ENCODE measurements at regions not wholly inside any gene's neighbourhood (a gene's known extent, or its start where the extent isn't known, plus 50 kb on each side); places are given as distances from the start of the nearest gene placed in this dataset.

- Histone ChIP-seq H3K4me3 (ENCODE audit: low read length) (no peak overlapping the region), H4K8ac (ENCODE audit: low read depth, low read length) (no peak overlapping the region), H3K18ac (ENCODE audit: low read length) (no peak overlapping the region), H2AK5ac (ENCODE audit: low read length) (no peak overlapping the region), H3K4ac (ENCODE audit: low read depth, low read length) (no peak overlapping the region), H3K9ac (ENCODE audit: low read length) (no peak overlapping the region), H3K36me3 (ENCODE audit: control insufficient read depth, insufficient read depth, low read length) (no peaks in the 10 kb centered on the region), H3K79me1 (ENCODE audit: low read length) (no peaks in the 10 kb centered on the region), H3K79me2 (ENCODE audit: control insufficient read depth, insufficient read depth, low read length) (no peaks in the 10 kb centered on the region), H3K27ac (ENCODE audit: low read depth, low read length) (no peak overlapping the region), H2BK15ac (replicated peaks; ENCODE audit: low read depth) (no peak overlapping the region), H3K4me1 (ENCODE audit: control insufficient read depth, low read depth, low read length) (peaks cover 7% of the 10 kb centered on the region), H2BK5ac (ENCODE audit: low read length) (no peak overlapping the region), H3K4me2 (ENCODE audit: low read length) (no peak overlapping the region), H3K27me3 (ENCODE audit: insufficient read depth, low read length, poor library complexity) (no peaks in the 10 kb centered on the region), H2BK120ac (ENCODE audit: low read depth, low read length) (no peak overlapping the region), H3K23ac (ENCODE audit: low read length) (no peak overlapping the region), H4K5ac (ENCODE audit: low read length) (no peak overlapping the region), H3K56ac (ENCODE audit: low read length) (no peak overlapping the region)
- WGBS (ENCODE audit: extremely low coverage, insufficient coverage, low lambda C conversion rate) = no CpG with 5 or more reads among the region's 14 CpGs
- DNase-seq = no peak
These were observed 61.3 kb upstream of the SLC6A6 start for GRCh38 chr3:14340960-14341708.

GRCh38 chr3:14343338-14344112, 58.9 kb upstream of the SLC6A6 start:
- Histone ChIP-seq H3K4me1 (ENCODE audit: control insufficient read depth, low read depth, low read length) (peaks cover 7% of the 10 kb centered on the region), H2BK120ac (ENCODE audit: low read depth, low read length) (no peak overlapping the region), H2AK5ac (ENCODE audit: low read length) (no peak overlapping the region), H4K5ac (ENCODE audit: low read length) (no peak overlapping the region), H3K4me2 (ENCODE audit: low read length) (no peak overlapping the region), H2BK5ac (ENCODE audit: low read length) (no peak overlapping the region), H3K4me3 (ENCODE audit: low read length) (no peak overlapping the region), H3K27me3 (ENCODE audit: insufficient read depth, low read length, poor library complexity) (no peaks in the 10 kb centered on the region), H3K9ac (ENCODE audit: low read length) (no peak overlapping the region), H3K4ac (ENCODE audit: low read depth, low read length) (no peak overlapping the region), H3K27ac (ENCODE audit: low read depth, low read length) (no peak overlapping the region), H3K56ac (ENCODE audit: low read length) (peak overlapping the region; percentile 43), H3K79me2 (ENCODE audit: control insufficient read depth, insufficient read depth, low read length) (no peaks in the 10 kb centered on the region), H3K18ac (ENCODE audit: low read length) (no peak overlapping the region), H2BK15ac (replicated peaks; ENCODE audit: low read depth) (no peak overlapping the region), H3K23ac (ENCODE audit: low read length) (no peak overlapping the region), H4K8ac (ENCODE audit: low read depth, low read length) (no peak overlapping the region), H3K79me1 (ENCODE audit: low read length) (no peaks in the 10 kb centered on the region), H3K36me3 (ENCODE audit: control insufficient read depth, insufficient read depth, low read length) (no peaks in the 10 kb centered on the region)
- no peak for DNase-seq
- no CpG with 5 or more reads among the region's 21 CpGs for WGBS (ENCODE audit: extremely low coverage, insufficient coverage, low lambda C conversion rate)

- H3K27me3 ChIP-seq (ENCODE audit: insufficient read depth, low read length, poor library complexity) = no peaks in the 10 kb centered on the region
- no peak overlapping the region for H3K56ac ChIP-seq (ENCODE audit: low read length)
- no peak overlapping the region for H3K4ac ChIP-seq (ENCODE audit: low read depth, low read length)
- H3K79me2 ChIP-seq (ENCODE audit: control insufficient read depth, insufficient read depth, low read length) = no peaks in the 10 kb centered on the region
- H3K27ac ChIP-seq (ENCODE audit: low read depth, low read length) = no peak overlapping the region
- no peak overlapping the region for H2BK5ac ChIP-seq (ENCODE audit: low read length)
- H3K18ac ChIP-seq (ENCODE audit: low read length) = no peak overlapping the region
- H4K5ac ChIP-seq (ENCODE audit: low read length) = no peak overlapping the region
- H3K4me3 ChIP-seq (ENCODE audit: low read length) = no peak overlapping the region
- no peak overlapping the region for H4K8ac ChIP-seq (ENCODE audit: low read depth, low read length)
- H3K4me1 ChIP-seq (ENCODE audit: control insufficient read depth, low read depth, low read length) = peaks cover 7% of the 10 kb centered on the region
- no peak overlapping the region for H3K9ac ChIP-seq (ENCODE audit: low read length)
- no peak overlapping the region for H3K4me2 ChIP-seq (ENCODE audit: low read length)
- peak; percentile 89 for DNase-seq
- no CpG with 5 or more reads among the region's 7 CpGs for WGBS (ENCODE audit: extremely low coverage, insufficient coverage, low lambda C conversion rate)
- H2BK15ac ChIP-seq (replicated peaks; ENCODE audit: low read depth) = no peak overlapping the region
- no peak overlapping the region for H3K23ac ChIP-seq (ENCODE audit: low read length)
- H3K79me1 ChIP-seq (ENCODE audit: low read length) = no peaks in the 10 kb centered on the region
- no peaks in the 10 kb centered on the region for H3K36me3 ChIP-seq (ENCODE audit: control insufficient read depth, insufficient read depth, low read length)
- H2AK5ac ChIP-seq (ENCODE audit: low read length) = no peak overlapping the region
- H2BK120ac ChIP-seq (ENCODE audit: low read depth, low read length) = no peak overlapping the region
These were observed 58.1 kb upstream of the SLC6A6 start for GRCh38 chr3:14344351-14344750.

- Histone ChIP-seq H3K4me3 (ENCODE audit: low read length) (no peak overlapping the region), H2AK5ac (ENCODE audit: low read length) (no peak overlapping the region), H3K79me2 (ENCODE audit: control insufficient read depth, insufficient read depth, low read length) (no peaks in the 10 kb centered on the region), H3K4me2 (ENCODE audit: low read length) (no peak overlapping the region), H3K79me1 (ENCODE audit: low read length) (no peaks in the 10 kb centered on the region), H3K4me1 (ENCODE audit: control insufficient read depth, low read depth, low read length) (peaks cover 7% of the 10 kb centered on the region), H4K8ac (ENCODE audit: low read depth, low read length) (no peak overlapping the region), H3K36me3 (ENCODE audit: control insufficient read depth, insufficient read depth, low read length) (no peaks in the 10 kb centered on the region), H4K5ac (ENCODE audit: low read length) (no peak overlapping the region), H2BK5ac (ENCODE audit: low read length) (no peak overlapping the region), H3K27ac (ENCODE audit: low read depth, low read length) (no peak overlapping the region), H3K18ac (ENCODE audit: low read length) (no peak overlapping the region), H3K4ac (ENCODE audit: low read depth, low read length) (no peak overlapping the region), H2BK15ac (replicated peaks; ENCODE audit: low read depth) (no peak overlapping the region), H3K27me3 (ENCODE audit: insufficient read depth, low read length, poor library complexity) (no peaks in the 10 kb centered on the region), H3K56ac (ENCODE audit: low read length) (no peak overlapping the region), H3K9ac (ENCODE audit: low read length) (no peak overlapping the region), H2BK120ac (ENCODE audit: low read depth, low read length) (no peak overlapping the region), H3K23ac (ENCODE audit: low read length) (no peak overlapping the region)
- WGBS (ENCODE audit: extremely low coverage, insufficient coverage, low lambda C conversion rate) = no CpG with 5 or more reads among the region's 7 CpGs
- no peak for DNase-seq
These were observed 56.8 kb upstream of the SLC6A6 start for GRCh38 chr3:14345496-14346150.

- Histone ChIP-seq H3K9ac (ENCODE audit: low read length) (no peak overlapping the region), H2BK120ac (ENCODE audit: low read depth, low read length) (no peak overlapping the region), H3K27ac (ENCODE audit: low read depth, low read length) (no peak overlapping the region), H3K4me2 (ENCODE audit: low read length) (no peak overlapping the region), H3K56ac (ENCODE audit: low read length) (no peak overlapping the region), H3K4me3 (ENCODE audit: low read length) (no peak overlapping the region), H2AK5ac (ENCODE audit: low read length) (no peak overlapping the region), H4K5ac (ENCODE audit: low read length) (no peak overlapping the region), H3K4me1 (ENCODE audit: control insufficient read depth, low read depth, low read length) (peaks cover 7% of the 10 kb centered on the region), H2BK15ac (replicated peaks; ENCODE audit: low read depth) (no peak overlapping the region), H3K23ac (ENCODE audit: low read length) (peak overlapping the region; percentile 89), H3K79me2 (ENCODE audit: control insufficient read depth, insufficient read depth, low read length) (no peaks in the 10 kb centered on the region), H3K36me3 (ENCODE audit: control insufficient read depth, insufficient read depth, low read length) (no peaks in the 10 kb centered on the region), H3K79me1 (ENCODE audit: low read length) (no peaks in the 10 kb centered on the region), H4K8ac (ENCODE audit: low read depth, low read length) (no peak overlapping the region), H3K18ac (ENCODE audit: low read length) (no peak overlapping the region), H3K27me3 (ENCODE audit: insufficient read depth, low read length, poor library complexity) (no peaks in the 10 kb centered on the region), H3K4ac (ENCODE audit: low read depth, low read length) (no peak overlapping the region), H2BK5ac (ENCODE audit: low read length) (no peak overlapping the region)
- no peak for DNase-seq
- WGBS (ENCODE audit: extremely low coverage, insufficient coverage, low lambda C conversion rate) = no CpG with 5 or more reads among the region's 9 CpGs
These were observed 56.2 kb upstream of the SLC6A6 start for GRCh38 chr3:14346191-14346590.
